SK-N-SH (cell line): ENCODE measurements at regions not wholly inside any gene's neighbourhood (a gene's known extent, or its start where the extent isn't known, plus 50 kb on each side); places are given as distances from the start of the nearest gene placed in this dataset.

Experiments
- CTCF ChIA-PET: fragments of 300-600, 350-600 bp; formaldehyde crosslinking; extraction: SDS; loops from one replicate; lab custom pipeline; 2021; lab: Yijun Ruan, JAX
- POLR2A ChIA-PET: fragments of 350-600 bp; sonication (Branson Sonifier 250); formaldehyde crosslinking; extraction: SDS; loops from one replicate; lab custom pipeline; 2020; ENCODE audit warnings: antibody characterized with exemption, inconsistent platforms; lab: Yijun Ruan, JAX
- DNase-seq: peaks from one replicate; pipeline ENCODE4 v3.0.0; 2012
- H2AFZ ChIP-seq: fragments of 200-600 bp; sonication (generic); 2 replicates; pipeline ENCODE4 v1.8.1; 2016; ENCODE audit warnings: antibody characterized with exemption, mild to moderate bottlenecking, low read depth
- H3F3A ChIP-seq: fragments of 200-600 bp; sonication (generic); replicated peaks from 2 replicates; pipeline ENCODE3; 2016; ENCODE audit warnings: antibody characterized with exemption, mild to moderate bottlenecking; ENCODE audit not compliant: insufficient read depth
- H3K27ac ChIP-seq, 2 experiments: fragments of 200-500 bp in 1 of 2; fragments of 200-600 bp in 1 of 2; sonication (Bioruptor generic) in 1 of 2; sonication (generic), shearing (Covaris generic) in 1 of 2; 2 replicates each; pipeline versions ENCODE4 v1.5.1 to v1.6.1; 2014 to 2016; ENCODE audit warnings: low read depth in 2 of 2, inconsistent platforms in 1 of 2, low read length in 1 of 2, mild to moderate bottlenecking in 1 of 2, mixed read lengths in 1 of 2
- H3K27me3 ChIP-seq: fragments of 200-600 bp; sonication (generic), shearing (Covaris generic); 2 replicates; pipeline ENCODE4 v1.6.1; 2016; ENCODE audit warnings: mixed run types; ENCODE audit not compliant: insufficient read depth
- H3K36me3 ChIP-seq, 2 experiments: fragments of 200-500 bp in 1 of 2; fragments of 200-600 bp in 1 of 2; sonication (Bioruptor generic) in 1 of 2; sonication (generic) in 1 of 2; replicated peaks in 1 of 2; 2 replicates each; pipeline versions ENCODE3 to v1.5.1; 2014 to 2016; ENCODE audit warnings: low read length in 1 of 2, mild to moderate bottlenecking in 1 of 2; ENCODE audit not compliant: insufficient read depth in 2 of 2, control insufficient read depth in 1 of 2
- H3K4me1 ChIP-seq, 2 experiments: fragments of 200-500 bp in 1 of 2; fragments of 200-600 bp in 1 of 2; sonication (Bioruptor generic) in 1 of 2; sonication (generic), shearing (Covaris generic) in 1 of 2; 2 replicates each; pipeline versions ENCODE4 v1.5.1 to v1.6.1; 2014 to 2016; ENCODE audit warnings: low read depth in 1 of 2, low read length in 1 of 2, mixed run types in 1 of 2; ENCODE audit not compliant: insufficient read depth in 2 of 2, control insufficient read depth in 1 of 2
- H3K4me2 ChIP-seq: fragments of 200-600 bp; sonication (generic), shearing (Covaris generic); 2 replicates; pipeline ENCODE4 v1.6.1; 2017; ENCODE audit warnings: mixed run types
- H3K4me3 ChIP-seq, 2 experiments: fragments of 200-500 bp in 1 of 2; fragments of 200-600 bp in 1 of 2; sonication (Bioruptor generic) in 1 of 2; sonication (generic), shearing (Covaris generic) in 1 of 2; 2 replicates each; pipeline versions ENCODE4 v1.5.1 to v1.8.1; 2014 to 2016; ENCODE audit warnings: low read depth in 2 of 2, inconsistent platforms in 1 of 2, low read length in 1 of 2, mild to moderate bottlenecking in 1 of 2, mixed read lengths in 1 of 2, moderate library complexity in 1 of 2
- H3K79me2 ChIP-seq: fragments of 200-600 bp; sonication (generic); 2 replicates; pipeline ENCODE4 v1.8.1; 2017; ENCODE audit warnings: mild to moderate bottlenecking; ENCODE audit not compliant: insufficient read depth
- H3K9ac ChIP-seq: fragments of 200-600 bp; sonication (generic); 2 replicates; pipeline ENCODE4 v1.6.1; 2017; ENCODE audit warnings: mixed run types
- H3K9me2 ChIP-seq: fragments of 200-600 bp; sonication (generic); 2 replicates; pipeline ENCODE4 v1.6.1; 2017; ENCODE audit warnings: mixed run types
- H3K9me3 ChIP-seq: fragments of 200-600 bp; sonication (generic); 2 replicates; pipeline ENCODE4 v1.6.1; 2017; ENCODE audit warnings: mixed run types, mild to moderate bottlenecking, moderate library complexity
- H4K20me1 ChIP-seq: fragments of 200-600 bp; sonication (generic); 2 replicates; pipeline ENCODE4 v1.6.1; 2017; ENCODE audit warnings: mild to moderate bottlenecking, mixed run types; ENCODE audit not compliant: insufficient read depth
- CHD2 ChIP-seq: fragments of 150-350 bp; IDR thresholded peaks from 2 replicates; pipeline ENCODE4 v1.6.1; 2018; ENCODE audit warnings: low read length; ENCODE audit not compliant: partially characterized antibody
- ELF1 ChIP-seq: IDR thresholded peaks from 2 replicates; pipeline ENCODE4 v1.4.0; 2012
- FOSL2 ChIP-seq: IDR thresholded peaks from 2 replicates; pipeline ENCODE4 v1.4.0; 2012; ENCODE audit warnings: low read depth, mild to moderate bottlenecking, moderate library complexity, borderline replicate concordance
- FOXJ3 ChIP-seq: sonication (generic); formaldehyde crosslinking; IDR thresholded peaks from 2 replicates; pipeline ENCODE4 v1.5.1; 2020; ENCODE audit warnings: mild to moderate bottlenecking, missing genetic modification reagents
- FOXM1 ChIP-seq: IDR thresholded peaks from 2 replicates; pipeline ENCODE4 v1.4.0; 2012; ENCODE audit warnings: low read depth, mild to moderate bottlenecking
- JUND ChIP-seq: IDR thresholded peaks from 2 replicates; pipeline ENCODE4 v1.4.0; 2012
- MEF2A ChIP-seq: IDR thresholded peaks from 2 replicates; pipeline ENCODE4 v1.4.0; 2012; ENCODE audit warnings: low read depth, borderline replicate concordance
- NFIC ChIP-seq: IDR thresholded peaks from 2 replicates; pipeline ENCODE4 v1.4.0; 2012; ENCODE audit warnings: borderline replicate concordance
- NRF1 ChIP-seq: IDR thresholded peaks from 2 replicates; pipeline ENCODE4 v1.6.1; 2012; ENCODE audit warnings: low read depth, mild to moderate bottlenecking, low read length
- POLR2AphosphoS5 ChIP-seq: IDR thresholded peaks from 2 replicates; pipeline ENCODE4 v1.6.1; 2012; ENCODE audit warnings: low read depth, low read length
- RAD21 ChIP-seq: IDR thresholded peaks from 2 replicates; pipeline ENCODE4 v1.6.1; 2012; ENCODE audit warnings: mild to moderate bottlenecking, low read length
- RCOR1 ChIP-seq: fragments of 150-350 bp; IDR thresholded peaks from 2 replicates; pipeline ENCODE4 v1.6.1; 2017; ENCODE audit warnings: antibody characterized with exemption, low read length
- RFX5 ChIP-seq: IDR thresholded peaks from 2 replicates; pipeline ENCODE4 v1.6.1; 2012; ENCODE audit warnings: mild to moderate bottlenecking, improper control_type of control experiment, low read length
- RXRA ChIP-seq: IDR thresholded peaks from 2 replicates; pipeline ENCODE4 v1.4.0; 2012; ENCODE audit warnings: low read depth, mild to moderate bottlenecking, borderline replicate concordance
- SIN3A ChIP-seq: IDR thresholded peaks from 2 replicates; pipeline ENCODE4 v1.6.1; 2012; ENCODE audit warnings: low read depth, mild to moderate bottlenecking, low read length, moderate library complexity, borderline replicate concordance
- SMC3 ChIP-seq: IDR thresholded peaks from 2 replicates; pipeline ENCODE4 v1.6.1; 2012; ENCODE audit warnings: low read depth, low read length, improper control_type of control experiment
- TAF1 ChIP-seq: IDR thresholded peaks from 2 replicates; pipeline ENCODE4 v1.6.1; 2012; ENCODE audit warnings: low read depth, mild to moderate bottlenecking, low read length, moderate library complexity, borderline replicate concordance
- YY1 ChIP-seq: IDR thresholded peaks from 2 replicates; pipeline ENCODE4 v1.4.0; 2012; ENCODE audit warnings: low read depth, mild to moderate bottlenecking
- WGBS: methylation state at CpG from one replicate; pipeline ENCODE4 v1.1.6; 2017; ENCODE audit warnings: low lambda C conversion rate; 5-methylcytosine and 5-hydroxymethylcytosine counted together
- TF ChIP-seq, protein P1 (sequence below): fragments of 150-350 bp; IDR thresholded peaks from 2 replicates; pipeline ENCODE4 v1.6.1; 2016; ENCODE audit warnings: mild to moderate bottlenecking, low read depth, low read length
- TF ChIP-seq, protein P2 (sequence below): IDR thresholded peaks from 2 replicates; pipeline ENCODE4 v1.4.0; 2012; ENCODE audit warnings: low read depth, borderline replicate concordance

DNA sequence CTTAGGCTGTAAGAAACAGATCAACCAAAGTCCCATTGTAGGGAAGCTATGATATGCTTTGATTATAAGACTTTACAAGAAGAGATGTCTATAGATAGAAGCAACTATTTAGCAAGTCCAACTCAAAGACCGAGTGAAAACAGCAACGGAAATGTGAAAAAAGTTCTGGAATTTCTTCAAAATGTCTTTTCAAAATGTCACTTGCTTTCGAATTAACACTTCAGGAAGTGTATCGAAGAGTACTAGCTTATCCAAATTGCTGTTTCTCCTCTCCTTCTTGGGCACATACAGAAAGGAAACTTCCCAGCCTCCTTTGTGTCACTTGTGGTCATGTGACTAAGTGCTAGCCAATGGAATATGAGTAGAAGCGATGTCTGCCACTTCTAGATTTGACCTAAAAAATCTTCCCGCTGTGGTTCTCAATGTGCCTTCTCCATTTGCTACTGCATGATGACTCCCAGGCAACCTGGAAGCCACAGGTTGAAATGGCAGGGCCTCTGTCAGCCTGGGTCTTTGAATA, 89.9 kb downstream of the TSEN15 start:
- no peak overlapping the region for H3K9ac ChIP-seq
- DNase-seq, result no peak
- ChIA-PET POLR2A (no interaction called here), CTCF (no interaction called here)
- WGBS, result 88% methylated on average over 6 of the region's 6 CpGs
- H2AFZ ChIP-seq, result no peak overlapping the region
- no peak overlapping the region for H3K4me2 ChIP-seq
- H3K4me1 ChIP-seq, result peaks cover 0 to 5% of the 10 kb centered on the region in 2 experiments; a peak in 1 of 4 replicates
- no peaks in the 10 kb centered on the region for H4K20me1 ChIP-seq
- no peak overlapping the region for H3K27ac ChIP-seq
- no peaks in the 10 kb centered on the region for H3K36me3 ChIP-seq
- no peaks in the 10 kb centered on the region for H3K9me3 ChIP-seq
- TF ChIP-seq RAD21, result no peak
- TF ChIP-seq RCOR1, result no peak
- no peak for TF ChIP-seq MEF2A
- no peak for TF ChIP-seq POLR2AphosphoS5
- no peak for TF ChIP-seq NRF1
- TF ChIP-seq RXRA, result no peak
- TF ChIP-seq JUND, result no peak
- no peak for TF ChIP-seq ELF1
- TF ChIP-seq, protein P1, sequence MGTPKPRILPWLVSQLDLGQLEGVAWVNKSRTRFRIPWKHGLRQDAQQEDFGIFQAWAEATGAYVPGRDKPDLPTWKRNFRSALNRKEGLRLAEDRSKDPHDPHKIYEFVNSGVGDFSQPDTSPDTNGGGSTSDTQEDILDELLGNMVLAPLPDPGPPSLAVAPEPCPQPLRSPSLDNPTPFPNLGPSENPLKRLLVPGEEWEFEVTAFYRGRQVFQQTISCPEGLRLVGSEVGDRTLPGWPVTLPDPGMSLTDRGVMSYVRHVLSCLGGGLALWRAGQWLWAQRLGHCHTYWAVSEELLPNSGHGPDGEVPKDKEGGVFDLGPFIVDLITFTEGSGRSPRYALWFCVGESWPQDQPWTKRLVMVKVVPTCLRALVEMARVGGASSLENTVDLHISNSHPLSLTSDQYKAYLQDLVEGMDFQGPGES, result no peak
- no peak for TF ChIP-seq SIN3A
- no peak for TF ChIP-seq TAF1
- TF ChIP-seq, protein P2, sequence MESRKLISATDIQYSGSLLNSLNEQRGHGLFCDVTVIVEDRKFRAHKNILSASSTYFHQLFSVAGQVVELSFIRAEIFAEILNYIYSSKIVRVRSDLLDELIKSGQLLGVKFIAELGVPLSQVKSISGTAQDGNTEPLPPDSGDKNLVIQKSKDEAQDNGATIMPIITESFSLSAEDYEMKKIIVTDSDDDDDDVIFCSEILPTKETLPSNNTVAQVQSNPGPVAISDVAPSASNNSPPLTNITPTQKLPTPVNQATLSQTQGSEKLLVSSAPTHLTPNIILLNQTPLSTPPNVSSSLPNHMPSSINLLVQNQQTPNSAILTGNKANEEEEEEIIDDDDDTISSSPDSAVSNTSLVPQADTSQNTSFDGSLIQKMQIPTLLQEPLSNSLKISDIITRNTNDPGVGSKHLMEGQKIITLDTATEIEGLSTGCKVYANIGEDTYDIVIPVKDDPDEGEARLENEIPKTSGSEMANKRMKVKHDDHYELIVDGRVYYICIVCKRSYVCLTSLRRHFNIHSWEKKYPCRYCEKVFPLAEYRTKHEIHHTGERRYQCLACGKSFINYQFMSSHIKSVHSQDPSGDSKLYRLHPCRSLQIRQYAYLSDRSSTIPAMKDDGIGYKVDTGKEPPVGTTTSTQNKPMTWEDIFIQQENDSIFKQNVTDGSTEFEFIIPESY, result no peak
- no peak for TF ChIP-seq RFX5
- TF ChIP-seq YY1, result no peak
- TF ChIP-seq FOXJ3 (CRISPR knock-in tag), result no peak
- TF ChIP-seq SMC3, result no peak
- TF ChIP-seq FOSL2, result no peak
- no peak for TF ChIP-seq NFIC
- no peak for TF ChIP-seq CHD2
- no peak for TF ChIP-seq FOXM1
- no peaks in the 10 kb centered on the region for H3K27me3 ChIP-seq
- no peak overlapping the region for H3K4me3 ChIP-seq
- H3F3A ChIP-seq, result no peaks in the 10 kb centered on the region
- no peaks in the 10 kb centered on the region for H3K9me2 ChIP-seq
- no peaks in the 10 kb centered on the region for H3K79me2 ChIP-seq
